ENCODE measurements at regions not wholly inside any gene's neighbourhood (a gene's known extent, or its start where the extent isn't known, plus 50 kb on each side); places are given as distances from the start of the nearest gene placed in this dataset.

GRCh38 chr5:8700222-8700621 is 831.3 kb downstream of the MTRR start:
- H3K27ac ChIP-seq, result no peak overlapping the region
- TF ChIP-seq POLR2AphosphoS5 (IDR thresholded peaks at IDR 0.05) (no peak), POLR2A (IDR thresholded peaks at IDR 0.05) (no peak), CTCF (IDR thresholded peaks at IDR 0.05 in 8 of 11, conservative IDR thresholded peaks at IDR 0.05 in 3 of 11) (no peak)
- intact Hi-C loops (cut with DNase I; ENCODE audit: low total_unique reads), result no loop called here

GRCh38 chr5:8700671-8701070 is 831.7 kb downstream of the MTRR start:
- Histone ChIP-seq H3K36me3 (no peaks in the 10 kb centered on the region), H3K27ac (no peak overlapping the region), H3K4me3 (no peak overlapping the region), H3K27me3 (replicated peaks in 1 of 7) (no peaks in the 10 kb centered on the region), H3K9me3 (peaks cover 0 to 9% (median 0%) of the 10 kb centered on the region in 8 donors), H3K4me1 (no peaks in the 10 kb centered on the region)
- WGBS, 5 donors, result 77 to 83% (median 82%) methylated on average over 7 of the region's 7 CpGs
- TF ChIP-seq CTCF (IDR thresholded peaks at IDR 0.05 in 8 of 11, conservative IDR thresholded peaks at IDR 0.05 in 3 of 11) (no peak), POLR2A (IDR thresholded peaks at IDR 0.05) (no peak), POLR2AphosphoS5 (IDR thresholded peaks at IDR 0.05) (no peak)
- DNase-seq, result no peak
- intact Hi-C loops (cut with DNase I; ENCODE audit: low total_unique reads), result no loop called here

More at GRCh38 chr5:8700222-8700621, 831.3 kb downstream of the MTRR start:
- WGBS, 5 donors, result 68 to 79% (median 76%) methylated on average over 5 of the region's 5 CpGs
- DNase-seq, result no peak
- H3K4me1 ChIP-seq, result no peaks in the 10 kb centered on the region
- no peaks in the 10 kb centered on the region for H3K36me3 ChIP-seq
- H3K27me3 ChIP-seq (replicated peaks in 1 of 7), result no peaks in the 10 kb centered on the region
- H3K9me3 ChIP-seq, result peaks cover 0 to 11% (median 0%) of the 10 kb centered on the region in 8 donors
- no peak overlapping the region for H3K4me3 ChIP-seq

- DNase-seq, result no peak
Observed at GRCh38 chr5:8701251-8701650, 832.3 kb downstream of the MTRR start.

GRCh38 chr5:8710426-8710930 is 835.4 kb downstream of the SEMA5A start:
- no peak for DNase-seq
- Histone ChIP-seq H3K4me1 (no peaks in the 10 kb centered on the region), H3K27me3 (replicated peaks in 1 of 7) (no peaks in the 10 kb centered on the region), H3K36me3 (no peaks in the 10 kb centered on the region), H3K9me3 (peaks cover 0 to 10% (median 0%) of the 10 kb centered on the region in 8 donors), H3K4me3 (no peak overlapping the region), H3K27ac (no peak overlapping the region)
- intact Hi-C loops (cut with DNase I; ENCODE audit: low total_unique reads), result no loop called here
- TF ChIP-seq POLR2AphosphoS5 (IDR thresholded peaks at IDR 0.05) (no peak), CTCF (IDR thresholded peaks at IDR 0.05 in 8 of 11, conservative IDR thresholded peaks at IDR 0.05 in 3 of 11) (no peak), POLR2A (IDR thresholded peaks at IDR 0.05) (no peak)
- WGBS, 5 donors, result 72 to 82% (median 78%) methylated on average over 6 of the region's 6 CpGs

More at GRCh38 chr5:8701251-8701650, 832.3 kb downstream of the MTRR start:
- TF ChIP-seq CTCF (IDR thresholded peaks at IDR 0.05 in 8 of 11, conservative IDR thresholded peaks at IDR 0.05 in 3 of 11), result no peak
- Histone ChIP-seq H3K9me3 (peaks cover 0 to 8% (median 0%) of the 10 kb centered on the region in 8 donors), H3K27ac (no peak overlapping the region), H3K4me1 (no peaks in the 10 kb centered on the region), H3K4me3 (no peak overlapping the region), H3K36me3 (no peaks in the 10 kb centered on the region), H3K27me3 (replicated peaks in 1 of 7) (no peaks in the 10 kb centered on the region)
- 73 to 86% (median 79%) methylated on average over 2 of the region's 2 CpGs for WGBS, 5 donors
- intact Hi-C loops (cut with DNase I; ENCODE audit: low total_unique reads), result no loop called here
